GM12892 (cell line): ENCODE measurements at regions not wholly inside any gene's neighbourhood (a gene's known extent, or its start where the extent isn't known, plus 50 kb on each side); places are given as distances from the start of the nearest gene placed in this dataset.

Experiments
- POLR2A ChIP-seq: IDR thresholded peaks from 2 replicates; pipeline ENCODE4 v1.6.1; 2011; ENCODE audit warnings: low read depth, low read length, control low read depth
- POLR2AphosphoS5 ChIP-seq: IDR thresholded peaks from 2 replicates; pipeline ENCODE4 v1.6.1; 2011; ENCODE audit warnings: low read depth, low read length, control low read depth
- TAF1 ChIP-seq: IDR thresholded peaks from 2 replicates; pipeline ENCODE4 v1.6.1; 2011; ENCODE audit warnings: low read depth, mild to moderate bottlenecking, control low read depth, low read length, borderline replicate concordance

- no peak for TF ChIP-seq TAF1
- no peak for TF ChIP-seq POLR2A
- no peak for TF ChIP-seq POLR2AphosphoS5
Observed at GRCh38 chr3:82940124-82940523, 1178.7 kb upstream of the GBE1 start.
